H1 (cell line): ENCODE measurements at regions not wholly inside any gene's neighbourhood (a gene's known extent, or its start where the extent isn't known, plus 50 kb on each side); places are given as distances from the start of the nearest gene placed in this dataset.

ENCODE experiments used
- CTCF ChIA-PET: fragments of 300-600 bp; sonication (Branson Sonifier 250); formaldehyde crosslinking; loops from one replicate; lab custom pipeline; 2021; ENCODE audit not compliant: partially characterized antibody; lab: Charles Lee
- POLR2A ChIA-PET: fragments of 300-600 bp; sonication (Branson Sonifier 250); formaldehyde crosslinking; loops from one replicate; lab custom pipeline; 2021; ENCODE audit warnings: inconsistent platforms; ENCODE audit not compliant: partially characterized antibody; lab: Charles Lee
- DNase-seq, 2 experiments: peaks; one replicate each; pipeline versions ENCODE4 v3.0.0 to v3.0.0-alpha.2; 2010 to 2022; ENCODE audit warnings: low spot score in 2 of 2, low read depth in 1 of 2, mixed read lengths in 1 of 2
- FAIRE-seq: peaks from 2 replicates; lab custom pipeline; 2011; peaks lifted over from hg19 to GRCh38; lab: Jason Lieb, UNC
- H2AFZ ChIP-seq: 2 replicates; pipeline ENCODE4 v1.8.1; 2012; ENCODE audit warnings: low read length, inconsistent platforms
- H2AK5ac ChIP-seq: 2 replicates; pipeline ENCODE4 v1.6.1; 2013; ENCODE audit warnings: low read depth, low read length
- H2BK120ac ChIP-seq: replicated peaks from 2 replicates; pipeline ENCODE3; 2013; ENCODE audit warnings: low read depth, low read length, inconsistent platforms
- H2BK12ac ChIP-seq: 2 replicates; pipeline ENCODE4 v1.6.1; 2013; ENCODE audit warnings: low read depth, low read length
- H2BK15ac ChIP-seq: 2 replicates; pipeline ENCODE4 v1.6.1; 2013; ENCODE audit warnings: low read length
- H2BK20ac ChIP-seq: 2 replicates; pipeline ENCODE4 v1.6.1; 2013; ENCODE audit warnings: low read length
- H2BK5ac ChIP-seq: 2 replicates; pipeline ENCODE4 v1.6.1; 2013; ENCODE audit warnings: low read depth, low read length
- H3K14ac ChIP-seq: 2 replicates; pipeline ENCODE4 v1.6.1; 2013; ENCODE audit warnings: inconsistent platforms; ENCODE audit not compliant: insufficient read length
- H3K18ac ChIP-seq: 2 replicates; pipeline ENCODE4 v1.6.1; 2013; ENCODE audit warnings: low read length; ENCODE audit errors: extremely low read depth
- H3K23ac ChIP-seq: 2 replicates; pipeline ENCODE4 v1.6.1; 2013; ENCODE audit warnings: inconsistent platforms; ENCODE audit not compliant: insufficient read length
- H3K23me2 ChIP-seq: 2 replicates; pipeline ENCODE4 v1.6.1; 2013; ENCODE audit warnings: low read depth, low read length
- H3K27ac ChIP-seq: 2 replicates; pipeline ENCODE4 v1.6.1; 2011; ENCODE audit warnings: low read depth, low read length, inconsistent platforms
- H3K27me3 ChIP-seq, 4 experiments: replicated peaks in 1 of 4; 1 replicate in 1 of 4; 2 replicates in 3 of 4; pipeline versions ENCODE4 v1.6.1 to v1.8.1; 2011 to 2013; ENCODE audit warnings: low read length in 3 of 4, mild to moderate bottlenecking in 3 of 4, inconsistent platforms in 2 of 4, mixed read lengths in 2 of 4, moderate library complexity in 1 of 4; ENCODE audit not compliant: control insufficient read depth in 3 of 4, insufficient read depth in 3 of 4; ENCODE audit errors: extremely low read depth in 1 of 4
- H3K36me3 ChIP-seq, 4 experiments: 2 replicates each; pipeline versions ENCODE4 v1.6.1 to v1.8.1; 2011 to 2013; ENCODE audit warnings: mild to moderate bottlenecking in 4 of 4, low read length in 3 of 4, moderate library complexity in 2 of 4, control low read depth in 1 of 4, inconsistent platforms in 1 of 4; ENCODE audit not compliant: insufficient read depth in 4 of 4, control insufficient read depth in 2 of 4
- H3K4ac ChIP-seq: replicated peaks from 2 replicates; pipeline ENCODE3; 2013; ENCODE audit warnings: low read length, low read depth, mixed read lengths, inconsistent platforms; ENCODE audit not compliant: insufficient read length
- H3K4me1 ChIP-seq, 4 experiments: replicated peaks in 1 of 4; 1 replicate in 1 of 4; 2 replicates in 3 of 4; pipeline versions ENCODE4 v1.6.1 to v1.8.1; 2011 to 2013; ENCODE audit warnings: low read length in 3 of 4, inconsistent platforms in 2 of 4, mixed read lengths in 1 of 4; ENCODE audit not compliant: insufficient read depth in 4 of 4, control insufficient read depth in 3 of 4
- H3K4me2 ChIP-seq, 2 experiments: 2 replicates each; pipeline versions ENCODE4 v1.6.1 to v1.8.1; 2011 to 2013; ENCODE audit warnings: low read depth in 2 of 2, low read length in 2 of 2, control low read depth in 1 of 2, inconsistent platforms in 1 of 2, mild to moderate bottlenecking in 1 of 2; ENCODE audit not compliant: insufficient read depth in 1 of 2
- H3K4me3 ChIP-seq, 4 experiments: fragments of 200-600, 300-600 bp in 1 of 4; sonication (generic), shearing (Covaris generic), sonication (Bioruptor Twin) in 1 of 4; 2 replicates each; pipeline versions ENCODE4 v1.5.1 to v1.8.1; 2011 to 2016; ENCODE audit warnings: low read length in 4 of 4, low read depth in 3 of 4, control low read depth in 2 of 4, inconsistent platforms in 2 of 4, mild to moderate bottlenecking in 2 of 4, mixed read lengths in 1 of 4, moderate library complexity in 1 of 4; ENCODE audit not compliant: insufficient read depth in 2 of 4; ENCODE audit errors: extremely low read depth in 1 of 4
- H3K56ac ChIP-seq: replicated peaks from 2 replicates; pipeline ENCODE3; 2013; ENCODE audit warnings: low read depth, mild to moderate bottlenecking, mixed read lengths, low read length, inconsistent platforms; ENCODE audit not compliant: insufficient read length
- H3K79me1 ChIP-seq: 2 replicates; pipeline ENCODE4 v1.6.1; 2013; ENCODE audit warnings: low read depth, low read length, control low read depth
- H3K79me2 ChIP-seq, 2 experiments: 2 replicates each; pipeline versions ENCODE4 v1.6.1 to v1.8.1; 2012 to 2013; ENCODE audit warnings: low read length in 2 of 2, mild to moderate bottlenecking in 2 of 2, inconsistent platforms in 1 of 2; ENCODE audit not compliant: insufficient read depth in 2 of 2, control insufficient read depth in 1 of 2
- H3K9ac ChIP-seq, 4 experiments: replicated peaks in 1 of 4; 1 replicate in 1 of 4; 2 replicates in 3 of 4; pipeline versions ENCODE4 v1.6.1 to v1.8.1; 2011 to 2013; ENCODE audit warnings: low read depth in 3 of 4, low read length in 3 of 4, control low read depth in 2 of 4, mild to moderate bottlenecking in 2 of 4, moderate library complexity in 2 of 4, inconsistent platforms in 1 of 4; ENCODE audit errors: extremely low read depth in 1 of 4
- H3K9me3 ChIP-seq, 2 experiments: 2 replicates each; pipeline versions ENCODE4 v1.6.1 to v1.8.1; 2012 to 2013; ENCODE audit warnings: mild to moderate bottlenecking in 2 of 2, moderate library complexity in 2 of 2, control low read depth in 1 of 2, inconsistent platforms in 1 of 2, low read depth in 1 of 2, low read length in 1 of 2, mixed read lengths in 1 of 2; ENCODE audit not compliant: insufficient read depth in 2 of 2
- H4K20me1 ChIP-seq, 2 experiments: replicated peaks in 1 of 2; 2 replicates each; pipeline versions ENCODE3 to v1.8.1; 2011 to 2013; ENCODE audit warnings: inconsistent platforms in 2 of 2, low read length in 2 of 2, mild to moderate bottlenecking in 1 of 2; ENCODE audit not compliant: insufficient read depth in 2 of 2, control insufficient read depth in 1 of 2
- H4K5ac ChIP-seq: 2 replicates; pipeline ENCODE4 v1.6.1; 2013; ENCODE audit warnings: low read length, low read depth, mixed read lengths, inconsistent platforms; ENCODE audit not compliant: insufficient read length
- H4K8ac ChIP-seq: 2 replicates; pipeline ENCODE4 v1.8.0; 2013; ENCODE audit warnings: mild to moderate bottlenecking, moderate library complexity, low read length, inconsistent platforms; ENCODE audit not compliant: insufficient read depth; ENCODE audit errors: extremely low read depth
- H4K91ac ChIP-seq: replicated peaks from 2 replicates; pipeline ENCODE3; 2013; ENCODE audit warnings: low read length, mixed read lengths, inconsistent platforms; ENCODE audit not compliant: insufficient read length
- HDAC2 ChIP-seq, 2 experiments: fragments of 300-600 bp in 1 of 2; sonication (generic) in 1 of 2; IDR thresholded peaks; 2 replicates each; pipeline ENCODE4 v1.6.1; 2011 to 2012; ENCODE audit warnings: low read depth in 2 of 2, low read length in 2 of 2, mild to moderate bottlenecking in 2 of 2, moderate library complexity in 2 of 2, borderline replicate concordance in 1 of 2, inconsistent platforms in 1 of 2
- KDM1A ChIP-seq: fragments of 200-600, 300-600 bp; sonication (generic); IDR thresholded peaks from 2 replicates; pipeline ENCODE4 v1.7.1; 2016; ENCODE audit warnings: mild to moderate bottlenecking, low read length, borderline replicate concordance
- NRF1 ChIP-seq: IDR thresholded peaks from 2 replicates; pipeline ENCODE4 v1.6.1; 2011; ENCODE audit warnings: mild to moderate bottlenecking, low read depth, low read length, improper control_type of control experiment
- POLR2A ChIP-seq, 2 experiments: IDR thresholded peaks; 1 replicate in 1 of 2; 2 replicates in 1 of 2; pipeline ENCODE4 v1.6.1; 2011; ENCODE audit warnings: low read depth in 2 of 2, low read length in 2 of 2, mild to moderate bottlenecking in 2 of 2; ENCODE audit errors: control extremely low read depth in 1 of 2
- POU5F1 ChIP-seq: IDR thresholded peaks from 2 replicates; pipeline ENCODE4 v1.6.1; 2011; ENCODE audit warnings: low read depth, mild to moderate bottlenecking, low read length, moderate library complexity
- RNF2 ChIP-seq: fragments of 200-900, 300-1000 bp; sonication (generic); IDR thresholded peaks from 2 replicates; pipeline ENCODE4 v1.7.1; 2016; ENCODE audit warnings: borderline replicate concordance, low read depth, mild to moderate bottlenecking, antibody characterized with exemption, low read length; ENCODE audit not compliant: poor library complexity, severe bottlenecking; ENCODE audit errors: missing control alignments
- SP2 ChIP-seq: IDR thresholded peaks from 2 replicates; pipeline ENCODE4 v1.6.1; 2012; ENCODE audit warnings: mild to moderate bottlenecking, low read length, inconsistent platforms
- SP4 ChIP-seq: IDR thresholded peaks from 2 replicates; pipeline ENCODE4 v1.6.1; 2012; ENCODE audit warnings: low read length, inconsistent platforms
- WGBS, 2 experiments: shearing (Covaris generic) in 1 of 2; methylation state at CpG; one replicate each; pipeline versions ENCODE4 v1.1.6 to v1.1.7; 2013 to 2015; ENCODE audit warnings: low lambda C conversion rate in 2 of 2, mixed read lengths in 2 of 2, inconsistent platforms in 1 of 2, low coverage in 1 of 2, missing lambda C conversion rate in 1 of 2; ENCODE audit not compliant: insufficient replicate concordance in 2 of 2, insufficient coverage in 1 of 2, insufficient read length in 1 of 2; ENCODE audit errors: extremely low coverage in 1 of 2, missing lambda C conversion rate in 1 of 2; 5-methylcytosine and 5-hydroxymethylcytosine counted together
- TF ChIP-seq, protein P1 (sequence below): IDR thresholded peaks from 2 replicates; pipeline ENCODE4 v1.6.1; 2011; ENCODE audit warnings: low read depth, mild to moderate bottlenecking, low read length; ENCODE audit not compliant: insufficient read depth

DNA sequence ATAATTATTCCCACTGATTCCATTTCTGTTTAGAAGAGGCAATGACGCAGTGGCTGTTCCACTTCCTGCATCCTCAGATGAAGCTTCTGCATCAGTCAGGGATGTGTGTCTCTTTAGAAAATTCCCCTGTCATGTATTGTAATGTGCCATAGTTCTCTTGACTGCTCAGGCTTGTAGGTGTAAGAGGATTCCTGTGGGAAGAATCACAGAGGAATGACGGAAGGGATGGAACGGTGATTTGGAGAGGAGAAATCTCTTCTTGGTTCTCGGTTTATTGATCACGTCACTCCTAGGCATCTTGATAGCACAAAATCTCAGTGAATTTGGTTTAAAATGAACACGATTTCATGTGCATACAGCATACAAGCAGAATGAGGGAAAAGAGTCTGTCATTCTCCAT, 69.8 kb upstream of the PRKCQ start:
- Histone ChIP-seq H4K8ac (no peak overlapping the region), H3K4me3 (no peak overlapping the region), H2BK15ac (no peak overlapping the region), H3K23ac (no peak overlapping the region), H3K4ac (no peak overlapping the region), H4K5ac (no peak overlapping the region), H3K4me1 (peaks cover 0 to 12% (median 3%) of the 10 kb centered on the region in 4 experiments; a peak in 4 of 7 replicates), H3K79me1 (no peaks in the 10 kb centered on the region), H3K79me2 (no peaks in the 10 kb centered on the region), H4K91ac (no peak overlapping the region), H3K23me2 (no peaks in the 10 kb centered on the region), H2BK120ac (no peak overlapping the region), H2BK12ac (no peak overlapping the region; the same call in 1 of the 2 replicates), H2BK20ac (no peak overlapping the region), H3K56ac (no peak overlapping the region), H3K14ac (no peak overlapping the region), H2AK5ac (no peak overlapping the region), H3K9ac (no peak overlapping the region), H3K9me3 (no peaks in the 10 kb centered on the region), H2BK5ac (no peak overlapping the region), H3K4me2 (no peak overlapping the region), H2AFZ (peak overlapping the region; percentile 89; the same call in 1 of the 2 replicates), H3K27ac (no peak overlapping the region), H3K36me3 (no peaks in the 10 kb centered on the region), H3K18ac (no peak overlapping the region), H4K20me1 (no peaks in the 10 kb centered on the region), H3K27me3 (no peaks in the 10 kb centered on the region)
- DNase-seq (no peak), FAIRE-seq (peak; percentile 24)
- TF ChIP-seq POU5F1 (no peak), RNF2 (no peak), NRF1 (no peak), SP4 (no peak), KDM1A (no peak), SP2 (no peak), HDAC2 (IDR thresholded peaks at IDR 0.05; ENCODE audit: borderline replicate concordance in 1 of 2, low read depth in 2 of 2, low read length in 2 of 2) (no peak), POLR2A (IDR thresholded peaks at IDR 0.05; ENCODE audit: control extremely low read depth in 1 of 2, low read depth in 2 of 2, low read length in 2 of 2) (no peak)
- TF ChIP-seq, protein P1, sequence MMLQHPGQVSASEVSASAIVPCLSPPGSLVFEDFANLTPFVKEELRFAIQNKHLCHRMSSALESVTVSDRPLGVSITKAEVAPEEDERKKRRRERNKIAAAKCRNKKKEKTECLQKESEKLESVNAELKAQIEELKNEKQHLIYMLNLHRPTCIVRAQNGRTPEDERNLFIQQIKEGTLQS, result no peak
- WGBS, 2 experiments, result 94% methylated on average over 6 of the region's 6 CpGs; no CpG with 5 or more reads in 1 of the 2 experiments
- ChIA-PET CTCF (interaction anchor here (0.7 to 3.1 kb wide), 7 partner anchors 9 to 126 kb away, joined by 3 to 26 read pairs (median 19); partner anchors contain the start of gene PRKCQ), POLR2A (no interaction called here)
